HG02678 (cell line): ENCODE measurements at regions not wholly inside any gene's neighbourhood (a gene's known extent, or its start where the extent isn't known, plus 50 kb on each side); places are given as distances from the start of the nearest gene placed in this dataset.
A peak's percentile ranks its signal among the peaks of the same experiment; 100 is the strongest.
"Not testable (repeated sequence)": the region's sequence is repeated elsewhere in the genome, so short reads cannot be mapped to it uniquely, and the experiment has no call there.

ENCODE experiments used
- ATAC-seq: cut with Tn5 transposase; IDR thresholded peaks from one replicate; pipeline ENCODE4 v1.9.1; 2021; ENCODE audit warnings: mild to moderate bottlenecking, moderate library complexity; ENCODE audit not compliant: unreplicated experiment

GRCh38 chr15:66864086-66864830 lies 162.2 kb downstream of the SMAD6 start:
- ATAC-seq = no peak

- no peak for ATAC-seq
Observed at GRCh38 chr15:66864871-66865281, 162.8 kb downstream of the SMAD6 start.

- peak; percentile 74 for ATAC-seq
Observed at GRCh38 chr15:66865622-66866611, 163.9 kb downstream of the SMAD6 start.

- ATAC-seq = no peak
Observed at GRCh38 chr15:66866656-66867055, 164.6 kb downstream of the SMAD6 start.

GRCh38 chr15:66868918-66869317 lies 166.9 kb downstream of the SMAD6 start:
- ATAC-seq = no peak

GRCh38 chr15:66870880-66871388 lies 168.9 kb downstream of the SMAD6 start:
- no peak for ATAC-seq

GRCh38 chr15:66872405-66872804 lies 170.4 kb downstream of the SMAD6 start:
- ATAC-seq = no peak

- not testable (repeated sequence) for ATAC-seq
Observed at GRCh38 chr15:66873331-66873730, 171.3 kb downstream of the SMAD6 start.

- no peak for ATAC-seq
Observed at GRCh38 chr15:66873856-66874255, 171.8 kb downstream of the SMAD6 start.

- no peak for ATAC-seq
Observed at GRCh38 chr15:66875588-66876420, 173.8 kb downstream of the SMAD6 start.

GRCh38 chr15:66876421-66876730 lies 174.3 kb downstream of the SMAD6 start:
- no peak for ATAC-seq

- no peak for ATAC-seq
Observed at GRCh38 chr15:66876731-66877476, 174.9 kb downstream of the SMAD6 start.

- no peak for ATAC-seq
Observed at GRCh38 chr15:66877477-66878271, 175.6 kb downstream of the SMAD6 start.

GRCh38 chr15:66878761-66879160 lies 176.7 kb downstream of the SMAD6 start:
- no peak for ATAC-seq

GRCh38 chr15:66879531-66880368 lies 177.7 kb downstream of the SMAD6 start:
- ATAC-seq = no peak

GRCh38 chr15:66880380-66881155 lies 178.5 kb downstream of the SMAD6 start:
- ATAC-seq = no peak

- ATAC-seq = no peak
Observed at GRCh38 chr15:66881173-66881905, 179.3 kb downstream of the SMAD6 start.
